ENCODE measurements at regions not wholly inside any gene's neighbourhood (a gene's known extent, or its start where the extent isn't known, plus 50 kb on each side); places are given as distances from the start of the nearest gene placed in this dataset.

DNA sequence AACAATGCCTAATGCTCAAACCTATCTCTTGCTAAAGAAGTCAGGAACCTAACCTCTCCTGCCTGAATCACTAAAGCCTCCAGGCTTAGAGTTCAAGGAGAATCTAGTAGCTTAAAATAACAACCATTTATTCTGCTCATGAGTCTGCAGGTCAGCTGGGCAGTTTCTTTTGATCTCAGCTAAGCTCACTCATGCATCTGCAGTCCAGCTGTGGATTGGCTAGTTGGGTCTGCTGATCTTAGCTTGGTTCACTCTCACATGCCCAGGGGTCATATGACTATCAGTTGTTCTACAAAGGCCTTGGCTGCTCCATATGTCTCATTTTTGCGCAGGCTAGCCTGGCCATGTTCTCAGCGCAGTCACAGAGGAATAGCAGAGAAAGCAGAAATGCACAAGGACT, 109.2 kb upstream of the STT3B start:
- no peak overlapping the region for H3K56ac ChIP-seq (ENCODE audit: extremely low read depth, insufficient read depth, low read length)
- no peak overlapping the region for H3K4me2 ChIP-seq (ENCODE audit: low read depth, low read length)
- POLR2A ChIA-PET (ENCODE audit: unreplicated experiment) = no interaction called here
- no peak overlapping the region for H4K5ac ChIP-seq (ENCODE audit: low read depth, low read length)
- H3K9ac ChIP-seq (ENCODE audit: low read depth, low read length) = no peak overlapping the region
- CTCF ChIA-PET = no interaction called here
- H2BK5ac ChIP-seq (ENCODE audit: low read depth, low read length, poor library complexity, severe bottlenecking) = no peak overlapping the region
- dilution Hi-C loops (cut with HindIII; ENCODE audit: low sequenced_read_pairs, unreplicated experiment) = no loop called here
- H2BK15ac ChIP-seq (ENCODE audit: low read depth, low read length) = no peak overlapping the region
- H3K36me3 ChIP-seq (ENCODE audit: control insufficient read depth, insufficient read depth, low read length) = no peaks in the 10 kb centered on the region
- no peaks in the 10 kb centered on the region; the same call in 1 of the 2 replicates for H3K27me3 ChIP-seq (ENCODE audit: control insufficient read depth, insufficient read depth, low read length)
- H3K79me1 ChIP-seq (ENCODE audit: low read depth in 1 of 2, low read length in 2 of 2) = no peaks in the 10 kb centered on the region
- H3K27ac ChIP-seq (ENCODE audit: insufficient read depth, low read length) = no peak overlapping the region
- H2AK5ac ChIP-seq (ENCODE audit: low read depth, low read length) = no peak overlapping the region
- no peak overlapping the region for H2AFZ ChIP-seq (replicated peaks; ENCODE audit: low read length, poor library complexity)
- no peak overlapping the region for H3K4ac ChIP-seq (ENCODE audit: low read depth, low read length)
- in situ Hi-C loops (cut with MboI; ENCODE audit: low sequenced_read_pairs) = no loop called here
- intact Hi-C loops (cut with micrococcal nuclease) = no loop called here
- TF ChIP-seq FOS (IDR thresholded peaks at IDR 0.05; ENCODE audit: low read depth, low read length) = no peak
- TF ChIP-seq, protein P1, sequence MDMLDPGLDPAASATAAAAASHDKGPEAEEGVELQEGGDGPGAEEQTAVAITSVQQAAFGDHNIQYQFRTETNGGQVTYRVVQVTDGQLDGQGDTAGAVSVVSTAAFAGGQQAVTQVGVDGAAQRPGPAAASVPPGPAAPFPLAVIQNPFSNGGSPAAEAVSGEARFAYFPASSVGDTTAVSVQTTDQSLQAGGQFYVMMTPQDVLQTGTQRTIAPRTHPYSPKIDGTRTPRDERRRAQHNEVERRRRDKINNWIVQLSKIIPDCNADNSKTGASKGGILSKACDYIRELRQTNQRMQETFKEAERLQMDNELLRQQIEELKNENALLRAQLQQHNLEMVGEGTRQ (IDR thresholded peaks at IDR 0.05; ENCODE audit: low read depth, low read length) = 0 out of 2 replicates have a peak, but pooled peaks have one; percentile 3
- no peak overlapping the region for H4K91ac ChIP-seq (ENCODE audit: insufficient read depth, low read depth, low read length)
- H2BK20ac ChIP-seq (ENCODE audit: low read depth, low read length) = no peak overlapping the region
- no peaks in the 10 kb centered on the region for H3K4me1 ChIP-seq (ENCODE audit: control insufficient read depth, insufficient read depth, low read length)
- no peak overlapping the region for H3K18ac ChIP-seq (ENCODE audit: low read depth, low read length)
- WGBS, 2 experiments (ENCODE audit: extremely low coverage in 2 of 2, insufficient read length in 1 of 2) = no CpG with 5 or more reads among the region's 2 CpGs
- no peaks in the 10 kb centered on the region for H3K9me3 ChIP-seq (ENCODE audit: control insufficient read depth, insufficient read depth, low read length)
- ATAC-seq (ENCODE audit: low read depth) = peak; percentile 11; the same call in 1 of the 2 replicates
- no peak overlapping the region for H2AK9ac ChIP-seq (replicated peaks; ENCODE audit: low read depth, low read length, poor library complexity)
- H2BK120ac ChIP-seq (ENCODE audit: low read depth, low read length) = no peak overlapping the region
- H4K20me1 ChIP-seq (ENCODE audit: insufficient read depth, low read length) = no peaks in the 10 kb centered on the region
- H3K4me3 ChIP-seq (ENCODE audit: insufficient read depth, low read depth, low read length) = no peak overlapping the region
- BruUV-seq (replicated peaks) = no TSS peak
- no peak overlapping the region for H3K14ac ChIP-seq (replicated peaks; ENCODE audit: low read depth, low read length)
- no peak overlapping the region for H4K8ac ChIP-seq (ENCODE audit: low read depth in 2 of 2, low read length in 2 of 2)
- H3K9me1 ChIP-seq (ENCODE audit: insufficient read depth, low read length) = no peaks in the 10 kb centered on the region
- DNase-seq = peak; percentile 57
- H3K23ac ChIP-seq (ENCODE audit: low read depth, low read length) = no peak overlapping the region

Data from IMR-90 (cell line).